ENCODE measurements at regions not wholly inside any gene's neighbourhood (a gene's known extent, or its start where the extent isn't known, plus 50 kb on each side); places are given as distances from the start of the nearest gene placed in this dataset.

DNA sequence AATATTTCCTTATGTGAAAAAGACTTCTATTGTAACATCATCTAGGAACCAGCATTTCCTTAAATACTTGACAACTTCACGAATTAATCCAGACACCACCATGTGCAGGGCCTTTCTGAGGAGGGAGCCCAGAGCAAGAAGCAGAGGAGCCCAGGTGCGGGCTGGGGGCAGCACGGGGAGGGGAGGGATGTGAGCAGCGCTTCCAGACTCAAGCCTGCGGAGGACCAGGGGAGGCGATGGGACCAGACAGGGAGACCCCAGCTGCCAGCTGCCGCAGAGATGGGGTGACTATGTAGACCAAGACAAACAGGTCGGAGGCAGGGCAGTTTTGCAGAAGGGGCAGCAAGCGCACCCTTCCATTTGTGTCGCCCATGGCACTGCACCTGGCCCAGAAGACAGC lies 596.1 kb downstream of the IRX1 start:
- no peaks in the 10 kb centered on the region for H3K36me3 ChIP-seq (ENCODE audit: insufficient read depth)
- H3K27ac ChIP-seq (ENCODE audit: low read depth) = no peak overlapping the region
- no peak overlapping the region for H3K27ac Mint-ChIP-seq
- H3K36me3 Mint-ChIP-seq (ENCODE audit: low read depth) = no peaks in the 10 kb centered on the region
- no peak overlapping the region for H3K4me2 ChIP-seq
- H3K4me3 ChIP-seq = no peak overlapping the region
- ATAC-seq (peak; percentile 41; the same call in 2 of the 3 replicates), DNase-seq (ENCODE audit: low spot score) (no peak)
- TF ChIP-seq EZH2 (IDR thresholded peaks at IDR 0.05; ENCODE audit: low read depth, unreplicated experiment) = no peak
- TF ChIP-seq POLR2AphosphoS5 (IDR thresholded peaks at IDR 0.05; ENCODE audit: low read depth) = no peak
- no peak for TF ChIP-seq STAT1 (IDR thresholded peaks at IDR 0.05; ENCODE audit: unreplicated experiment)
- H3K27me3 Mint-ChIP-seq (ENCODE audit: insufficient read depth, low read depth, poor library complexity) = no peaks in the 10 kb centered on the region
- no peaks in the 10 kb centered on the region for H3K9me3 Mint-ChIP-seq
- no peaks in the 10 kb centered on the region for H4K20me1 ChIP-seq (replicated peaks; ENCODE audit: insufficient read depth)
- H3K79me2 ChIP-seq (replicated peaks; ENCODE audit: insufficient read depth) = no peaks in the 10 kb centered on the region
- no peaks in the 10 kb centered on the region for H3K9me2 ChIP-seq (ENCODE audit: insufficient read depth)
- H3F3A ChIP-seq (replicated peaks; ENCODE audit: low read depth) = no peaks in the 10 kb centered on the region
- no peak overlapping the region for H2AFZ ChIP-seq
- H3K27me3 ChIP-seq (ENCODE audit: insufficient read depth) = no peaks in the 10 kb centered on the region
- peaks cover 20% of the 10 kb centered on the region for H3K4me1 Mint-ChIP-seq
- H3K4me1 ChIP-seq (ENCODE audit: insufficient read depth) = peaks cover 26% of the 10 kb centered on the region
- no peak overlapping the region for H3K4me3 Mint-ChIP-seq

DNA sequence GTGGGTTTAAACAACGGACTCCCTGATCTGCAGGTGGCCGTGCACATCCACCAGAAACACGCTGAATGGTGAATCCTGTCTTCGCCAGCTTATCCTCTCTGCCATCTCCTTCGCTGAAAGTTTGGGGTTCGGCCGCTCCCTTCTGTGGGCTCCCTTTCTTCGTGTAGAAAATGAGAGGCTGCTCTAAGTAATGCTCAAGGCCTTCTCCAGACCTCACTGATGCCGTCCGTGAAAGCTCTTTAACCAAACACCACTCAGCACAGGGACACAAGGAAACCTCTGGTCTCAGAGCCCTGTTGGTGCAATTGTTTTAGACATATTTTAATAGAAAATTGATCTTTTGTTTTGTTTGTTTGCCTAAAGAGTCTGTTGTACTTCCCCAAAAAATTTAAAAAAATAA lies 596.5 kb downstream of the IRX1 start:
- no peaks in the 10 kb centered on the region for H3F3A ChIP-seq (replicated peaks; ENCODE audit: low read depth)
- ATAC-seq = no peak

DNA sequence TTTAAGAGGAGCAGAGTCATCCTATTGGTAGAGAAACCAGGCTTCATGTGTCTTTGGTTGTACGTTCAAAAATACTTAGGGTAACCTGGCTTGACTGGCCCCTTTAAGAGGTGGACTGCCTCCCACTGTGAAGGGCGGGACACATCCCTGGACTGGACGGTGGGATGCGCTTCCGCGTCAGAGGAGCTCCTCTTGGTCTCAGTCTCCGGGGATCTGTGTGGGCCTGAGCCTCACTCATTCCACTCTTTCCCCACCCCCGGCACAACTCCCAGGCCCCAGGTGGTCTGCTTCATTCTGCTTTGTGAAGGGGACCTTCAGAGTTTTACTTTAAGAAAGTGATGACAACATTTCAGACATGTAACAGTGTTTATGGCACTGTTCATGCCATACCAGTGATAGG lies 601.1 kb downstream of the IRX1 start:
- peak; percentile 46 for ATAC-seq
- Mint-ChIP-seq H3K9me3 (no peaks in the 10 kb centered on the region), H3K4me3 (no peak overlapping the region), H3K27ac (no peak overlapping the region), H3K36me3 (ENCODE audit: low read depth) (no peaks in the 10 kb centered on the region), H3K4me1 (peaks cover 47% of the 10 kb centered on the region), H3K27me3 (ENCODE audit: insufficient read depth, low read depth, poor library complexity) (peaks cover 4% of the 10 kb centered on the region)
- H2AFZ ChIP-seq = no peak overlapping the region
- no peaks in the 10 kb centered on the region for H3K79me2 ChIP-seq (replicated peaks; ENCODE audit: insufficient read depth)
- peaks cover 4% of the 10 kb centered on the region; the same call in 1 of the 2 replicates for H3K9me2 ChIP-seq (ENCODE audit: insufficient read depth)
- DNase-seq (ENCODE audit: low spot score) = no peak
- no peaks in the 10 kb centered on the region for H4K20me1 ChIP-seq (replicated peaks; ENCODE audit: insufficient read depth)
- H3K4me2 ChIP-seq = peak overlapping the region; percentile 46; the same call in 1 of the 2 replicates
- no peak overlapping the region for H3K4me3 ChIP-seq
- no peaks in the 10 kb centered on the region for H3F3A ChIP-seq (replicated peaks; ENCODE audit: low read depth)
- no peaks in the 10 kb centered on the region for H3K27me3 ChIP-seq (ENCODE audit: insufficient read depth)
- H3K27ac ChIP-seq (ENCODE audit: low read depth) = no peak overlapping the region
- no peaks in the 10 kb centered on the region for H3K36me3 ChIP-seq (ENCODE audit: insufficient read depth)
- H3K4me1 ChIP-seq (ENCODE audit: insufficient read depth) = peaks cover 43% of the 10 kb centered on the region
- TF ChIP-seq ZNF331 (CRISPR knock-in tag; IDR thresholded peaks at IDR 0.05; ENCODE audit: low read depth) (no peak), EZH2phosphoT487 (IDR thresholded peaks at IDR 0.05; ENCODE audit: unreplicated experiment) (no peak), EZH2 (IDR thresholded peaks at IDR 0.05; ENCODE audit: low read depth, unreplicated experiment) (no peak)
- TF ChIP-seq, protein P1, sequence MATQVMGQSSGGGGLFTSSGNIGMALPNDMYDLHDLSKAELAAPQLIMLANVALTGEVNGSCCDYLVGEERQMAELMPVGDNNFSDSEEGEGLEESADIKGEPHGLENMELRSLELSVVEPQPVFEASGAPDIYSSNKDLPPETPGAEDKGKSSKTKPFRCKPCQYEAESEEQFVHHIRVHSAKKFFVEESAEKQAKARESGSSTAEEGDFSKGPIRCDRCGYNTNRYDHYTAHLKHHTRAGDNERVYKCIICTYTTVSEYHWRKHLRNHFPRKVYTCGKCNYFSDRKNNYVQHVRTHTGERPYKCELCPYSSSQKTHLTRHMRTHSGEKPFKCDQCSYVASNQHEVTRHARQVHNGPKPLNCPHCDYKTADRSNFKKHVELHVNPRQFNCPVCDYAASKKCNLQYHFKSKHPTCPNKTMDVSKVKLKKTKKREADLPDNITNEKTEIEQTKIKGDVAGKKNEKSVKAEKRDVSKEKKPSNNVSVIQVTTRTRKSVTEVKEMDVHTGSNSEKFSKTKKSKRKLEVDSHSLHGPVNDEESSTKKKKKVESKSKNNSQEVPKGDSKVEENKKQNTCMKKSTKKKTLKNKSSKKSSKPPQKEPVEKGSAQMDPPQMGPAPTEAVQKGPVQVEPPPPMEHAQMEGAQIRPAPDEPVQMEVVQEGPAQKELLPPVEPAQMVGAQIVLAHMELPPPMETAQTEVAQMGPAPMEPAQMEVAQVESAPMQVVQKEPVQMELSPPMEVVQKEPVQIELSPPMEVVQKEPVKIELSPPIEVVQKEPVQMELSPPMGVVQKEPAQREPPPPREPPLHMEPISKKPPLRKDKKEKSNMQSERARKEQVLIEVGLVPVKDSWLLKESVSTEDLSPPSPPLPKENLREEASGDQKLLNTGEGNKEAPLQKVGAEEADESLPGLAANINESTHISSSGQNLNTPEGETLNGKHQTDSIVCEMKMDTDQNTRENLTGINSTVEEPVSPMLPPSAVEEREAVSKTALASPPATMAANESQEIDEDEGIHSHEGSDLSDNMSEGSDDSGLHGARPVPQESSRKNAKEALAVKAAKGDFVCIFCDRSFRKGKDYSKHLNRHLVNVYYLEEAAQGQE (IDR thresholded peaks at IDR 0.05; ENCODE audit: unreplicated experiment) = no peak
- TF ChIP-seq, protein P2, sequence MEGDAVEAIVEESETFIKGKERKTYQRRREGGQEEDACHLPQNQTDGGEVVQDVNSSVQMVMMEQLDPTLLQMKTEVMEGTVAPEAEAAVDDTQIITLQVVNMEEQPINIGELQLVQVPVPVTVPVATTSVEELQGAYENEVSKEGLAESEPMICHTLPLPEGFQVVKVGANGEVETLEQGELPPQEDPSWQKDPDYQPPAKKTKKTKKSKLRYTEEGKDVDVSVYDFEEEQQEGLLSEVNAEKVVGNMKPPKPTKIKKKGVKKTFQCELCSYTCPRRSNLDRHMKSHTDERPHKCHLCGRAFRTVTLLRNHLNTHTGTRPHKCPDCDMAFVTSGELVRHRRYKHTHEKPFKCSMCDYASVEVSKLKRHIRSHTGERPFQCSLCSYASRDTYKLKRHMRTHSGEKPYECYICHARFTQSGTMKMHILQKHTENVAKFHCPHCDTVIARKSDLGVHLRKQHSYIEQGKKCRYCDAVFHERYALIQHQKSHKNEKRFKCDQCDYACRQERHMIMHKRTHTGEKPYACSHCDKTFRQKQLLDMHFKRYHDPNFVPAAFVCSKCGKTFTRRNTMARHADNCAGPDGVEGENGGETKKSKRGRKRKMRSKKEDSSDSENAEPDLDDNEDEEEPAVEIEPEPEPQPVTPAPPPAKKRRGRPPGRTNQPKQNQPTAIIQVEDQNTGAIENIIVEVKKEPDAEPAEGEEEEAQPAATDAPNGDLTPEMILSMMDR (conservative IDR thresholded peaks at IDR 0.05; ENCODE audit: low read depth in 2 of 2) = no peak
- TF ChIP-seq, protein P3, sequence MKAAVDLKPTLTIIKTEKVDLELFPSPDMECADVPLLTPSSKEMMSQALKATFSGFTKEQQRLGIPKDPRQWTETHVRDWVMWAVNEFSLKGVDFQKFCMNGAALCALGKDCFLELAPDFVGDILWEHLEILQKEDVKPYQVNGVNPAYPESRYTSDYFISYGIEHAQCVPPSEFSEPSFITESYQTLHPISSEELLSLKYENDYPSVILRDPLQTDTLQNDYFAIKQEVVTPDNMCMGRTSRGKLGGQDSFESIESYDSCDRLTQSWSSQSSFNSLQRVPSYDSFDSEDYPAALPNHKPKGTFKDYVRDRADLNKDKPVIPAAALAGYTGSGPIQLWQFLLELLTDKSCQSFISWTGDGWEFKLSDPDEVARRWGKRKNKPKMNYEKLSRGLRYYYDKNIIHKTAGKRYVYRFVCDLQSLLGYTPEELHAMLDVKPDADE (IDR thresholded peaks at IDR 0.05) = no peak

More for the DNA sequence above, 596.5 kb downstream of the IRX1 start:
- Mint-ChIP-seq H3K4me1 (peaks cover 24% of the 10 kb centered on the region), H3K36me3 (ENCODE audit: low read depth) (no peaks in the 10 kb centered on the region), H3K9me3 (no peaks in the 10 kb centered on the region), H3K27ac (no peak overlapping the region), H3K4me3 (no peak overlapping the region), H3K27me3 (ENCODE audit: insufficient read depth, low read depth, poor library complexity) (no peaks in the 10 kb centered on the region)
- H3K79me2 ChIP-seq (replicated peaks; ENCODE audit: insufficient read depth) = no peaks in the 10 kb centered on the region
- H3K4me1 ChIP-seq (ENCODE audit: insufficient read depth) = peaks cover 26% of the 10 kb centered on the region
- no peaks in the 10 kb centered on the region for H3K36me3 ChIP-seq (ENCODE audit: insufficient read depth)
- no peaks in the 10 kb centered on the region for H4K20me1 ChIP-seq (replicated peaks; ENCODE audit: insufficient read depth)
- H3K4me2 ChIP-seq = no peak overlapping the region
- H3K27ac ChIP-seq (ENCODE audit: low read depth) = no peak overlapping the region
- no peak overlapping the region for H3K4me3 ChIP-seq
- no peak for DNase-seq (ENCODE audit: low spot score)
- no peaks in the 10 kb centered on the region for H3K9me2 ChIP-seq (ENCODE audit: insufficient read depth)
- H3K27me3 ChIP-seq (ENCODE audit: insufficient read depth) = no peaks in the 10 kb centered on the region
- H2AFZ ChIP-seq = peak overlapping the region; percentile 59; the same call in 1 of the 2 replicates
- TF ChIP-seq ZNF331 (CRISPR knock-in tag; IDR thresholded peaks at IDR 0.05; ENCODE audit: low read depth) = no peak

Data from GM23338 (cell line).